ENCODE measurements at regions not wholly inside any gene's neighbourhood (a gene's known extent, or its start where the extent isn't known, plus 50 kb on each side); places are given as distances from the start of the nearest gene placed in this dataset.

- TF ChIP-seq ZNF253 (CRISPR knock-in tag; conservative IDR thresholded peaks at IDR 0.05) (no peak), MXI1 (IDR thresholded peaks at IDR 0.05; ENCODE audit: low read depth, low read length) (no peak), GTF2F1 (IDR thresholded peaks at IDR 0.05; ENCODE audit: low read depth, low read length) (no peak), JUNB (CRISPR knock-in tag; conservative IDR thresholded peaks at IDR 0.05) (no peak), CTCF (IDR thresholded peaks at IDR 0.05 in 2 of 3, conservative IDR thresholded peaks at IDR 0.05 in 1 of 3; ENCODE audit: insufficient read depth in 2 of 3, low read depth in 1 of 3, low read length in 3 of 3) (no peak), SUPT5H (IDR thresholded peaks at IDR 0.05) (no peak), PATZ1 (CRISPR knock-in tag; IDR thresholded peaks at IDR 0.05; ENCODE audit: borderline replicate concordance) (no peak), UBTF (IDR thresholded peaks at IDR 0.05; ENCODE audit: borderline replicate concordance in 1 of 2, low read depth in 2 of 2, low read length in 2 of 2) (no peak), SMARCB1 (IDR thresholded peaks at IDR 0.05; ENCODE audit: insufficient read length, low read depth) (no peak), EZH2 (IDR thresholded peaks at IDR 0.05; ENCODE audit: borderline replicate concordance, low read depth, low read length) (no peak), ZNF695 (CRISPR knock-in tag; IDR thresholded peaks at IDR 0.05) (no peak), MAFF (IDR thresholded peaks at IDR 0.05; ENCODE audit: low read length) (no peak), TEAD1 (CRISPR knock-in tag; IDR thresholded peaks at IDR 0.05) (no peak), ELK1 (CRISPR knock-in tag; IDR thresholded peaks at IDR 0.05) (no peak)
Observed at GRCh38 chr6:140134224-140134623, 759.8 kb upstream of the CITED2 start.

Data from K562 (cell line).